Naive thymus-derived CD8-positive, alpha-beta T cell (primary cell): ENCODE measurements at regions not wholly inside any gene's neighbourhood (a gene's known extent, or its start where the extent isn't known, plus 50 kb on each side); places are given as distances from the start of the nearest gene placed in this dataset.

ENCODE experiments used
- ATAC-seq, 2 donors: fragments of 150-1000 bp; cut with Tn5 transposase in 1 of 2; sonication (Bioruptor Pico), chemical (Tn5 transposase) in 1 of 2; 1 replicate in 1 of 2; 2 replicates in 1 of 2; pipeline ENCODE4 v1.10.0; 2021; ENCODE audit warnings: mild to moderate bottlenecking in 2 of 2, moderate library complexity in 2 of 2
- POLR2A ChIA-PET: fragments of 350-600 bp; sonication (Branson Sonifier 250); formaldehyde crosslinking; loops from one replicate; lab custom pipeline; 2021; ENCODE audit warnings: antibody characterized with exemption; lab: Charles Lee
- DNase-seq, 10 donors: peaks; one replicate each; pipeline versions ENCODE4 v3.0.0 to v3.0.0-alpha.2; 2020 to 2022
- H3K27ac Mint-ChIP-seq, 10 donors: one replicate each; pipeline ENCODE4 v1.8.0; 2020 to 2022; ENCODE audit warnings: mild to moderate bottlenecking in 10 of 10, mixed read lengths in 10 of 10, moderate library complexity in 4 of 10, inconsistent platforms in 1 of 10
- H3K27me3 Mint-ChIP-seq, 5 donors: one replicate each; pipeline ENCODE4 v1.8.0; 2021 to 2022; ENCODE audit warnings: mixed read lengths in 5 of 5
- H3K36me3 Mint-ChIP-seq, 3 donors: one replicate each; pipeline ENCODE4 v1.8.0; 2020 to 2022; ENCODE audit warnings: mixed read lengths in 3 of 3, mild to moderate bottlenecking in 2 of 3, inconsistent platforms in 1 of 3
- H3K4me1 Mint-ChIP-seq, 4 donors: one replicate each; pipeline ENCODE4 v1.8.0; 2021 to 2022; ENCODE audit warnings: mixed read lengths in 4 of 4
- H3K4me3 Mint-ChIP-seq, 10 donors: one replicate each; pipeline ENCODE4 v1.8.0; 2020 to 2022; ENCODE audit warnings: mild to moderate bottlenecking in 10 of 10, mixed read lengths in 10 of 10, moderate library complexity in 6 of 10, inconsistent platforms in 1 of 10
- H3K9me3 Mint-ChIP-seq, 9 donors: one replicate each; pipeline ENCODE4 v1.8.0; 2020 to 2022; ENCODE audit warnings: mixed read lengths in 9 of 9, mild to moderate bottlenecking in 3 of 9, inconsistent platforms in 1 of 9, moderate library complexity in 1 of 9

DNA sequence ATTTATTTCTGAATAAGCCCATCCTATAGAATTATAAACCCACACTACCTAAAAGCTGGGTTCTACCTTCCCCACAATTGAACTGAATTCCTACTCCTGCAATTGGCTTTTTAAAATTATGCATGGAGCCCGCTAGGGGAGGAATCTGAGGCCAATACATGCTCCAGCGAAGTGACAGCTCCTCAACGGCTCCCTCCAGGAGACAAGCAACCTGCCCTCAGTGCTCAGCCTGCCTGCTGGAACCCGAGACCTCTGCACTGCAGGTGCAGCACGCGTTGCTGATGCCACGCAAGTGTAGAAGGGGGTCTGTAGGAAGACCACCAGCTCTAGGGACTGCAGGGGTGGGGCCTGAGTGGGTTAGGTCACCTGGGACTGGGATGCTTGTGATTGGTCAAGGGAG lies 170.2 kb upstream of the CDYL start:
- H3K4me1 Mint-ChIP-seq = peaks cover 6 to 33% (median 12%) of the 10 kb centered on the region in 4 donors
- H3K36me3 Mint-ChIP-seq = no peaks in the 10 kb centered on the region
- no peak overlapping the region for H3K27ac Mint-ChIP-seq
- ATAC-seq (no peak), DNase-seq (no peak)
- no peaks in the 10 kb centered on the region for H3K9me3 Mint-ChIP-seq
- no peak overlapping the region for H3K4me3 Mint-ChIP-seq
- H3K27me3 Mint-ChIP-seq = peaks cover 0 to 24% (median 4%) of the 10 kb centered on the region in 5 donors
- POLR2A ChIA-PET = no interaction called here

DNA sequence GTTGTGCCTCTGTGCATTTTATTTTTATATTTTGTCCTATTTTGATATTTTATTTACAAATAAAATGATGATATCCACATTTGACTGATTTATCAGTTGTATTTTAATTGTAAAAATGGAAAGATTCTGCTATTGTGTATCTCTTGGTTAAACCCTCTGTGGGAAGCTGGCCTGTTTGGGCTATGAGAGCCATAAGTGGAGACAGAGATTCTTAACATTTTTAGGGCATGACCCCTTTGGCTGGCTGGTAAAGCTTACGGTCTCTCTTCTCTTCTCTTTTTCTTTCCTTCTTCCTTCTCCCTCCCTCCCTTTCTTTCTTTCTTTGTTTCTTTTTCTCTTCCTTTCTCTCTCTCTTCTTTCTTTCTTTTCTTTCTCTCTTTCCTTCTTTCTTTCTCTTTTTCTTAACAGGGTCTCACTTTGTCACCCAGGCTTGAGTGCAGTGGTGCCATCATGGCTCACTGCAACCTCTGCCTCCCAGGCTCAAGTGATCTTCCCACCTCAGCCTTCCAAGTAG lies 172.3 kb upstream of the CDYL start:
- DNase-seq (no peak), ATAC-seq (no peak)
- Mint-ChIP-seq H3K9me3 (no peaks in the 10 kb centered on the region), H3K4me3 (no peak overlapping the region), H3K36me3 (no peaks in the 10 kb centered on the region), H3K27me3 (peaks cover 0 to 28% (median 10%) of the 10 kb centered on the region in 5 donors), H3K27ac (no peak overlapping the region), H3K4me1 (peaks cover 0 to 17% (median 1%) of the 10 kb centered on the region in 4 donors)
- POLR2A ChIA-PET = no interaction called here

DNA sequence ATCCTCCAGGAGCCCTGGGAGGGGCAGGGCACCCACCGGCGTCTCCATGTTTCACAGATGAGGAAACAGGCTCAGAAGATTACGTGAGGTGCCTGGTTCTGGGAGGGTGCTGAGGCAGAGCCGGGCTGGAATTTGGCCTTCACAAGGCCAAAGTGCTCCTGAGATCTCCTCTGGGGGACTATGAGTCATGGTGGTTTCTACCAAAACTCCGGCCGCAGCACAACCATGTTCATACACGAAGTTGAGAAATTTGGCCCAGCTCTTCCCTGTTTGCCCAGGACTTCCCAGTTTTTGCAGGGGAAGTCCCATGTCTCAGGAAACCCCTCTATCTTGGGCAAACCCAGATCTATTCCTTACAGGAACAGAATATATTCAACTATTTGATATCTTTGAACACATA lies 172.9 kb upstream of the CDYL start:
- Mint-ChIP-seq H3K9me3 (no peaks in the 10 kb centered on the region), H3K4me3 (no peak overlapping the region), H3K27ac (no peak overlapping the region), H3K27me3 (peaks cover 0 to 28% (median 10%) of the 10 kb centered on the region in 5 donors), H3K4me1 (peaks cover 0 to 15% (median 1%) of the 10 kb centered on the region in 4 donors), H3K36me3 (no peaks in the 10 kb centered on the region)
- ATAC-seq (no peak), DNase-seq (no peak)
- POLR2A ChIA-PET = no interaction called here

DNA sequence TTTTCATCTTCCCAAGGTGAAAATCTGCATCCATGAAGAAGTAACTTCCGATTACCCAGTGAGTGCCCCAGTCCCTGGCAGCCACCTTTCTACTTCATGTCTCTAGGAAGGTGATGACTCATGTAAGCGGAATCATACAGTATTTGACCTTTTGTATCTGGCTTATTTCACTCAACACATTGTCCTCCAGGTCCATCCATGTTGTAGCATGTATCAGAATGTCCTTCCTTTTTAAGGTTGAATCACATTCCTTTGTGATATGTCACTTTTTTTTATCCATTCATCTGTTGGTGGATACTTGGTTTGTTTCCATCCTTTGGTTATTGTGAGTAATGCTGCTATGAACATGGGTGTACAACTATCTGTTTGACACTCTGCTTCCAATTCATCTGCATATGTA lies 176.3 kb upstream of the CDYL start:
- no peak for ATAC-seq
- Mint-ChIP-seq H3K27ac (no peak overlapping the region), H3K36me3 (no peaks in the 10 kb centered on the region), H3K9me3 (peaks cover 0 to 1% (median 0%) of the 10 kb centered on the region in 9 donors), H3K4me1 (no peaks in the 10 kb centered on the region), H3K4me3 (no peak overlapping the region), H3K27me3 (peaks cover 0 to 22% (median 10%) of the 10 kb centered on the region in 5 donors)
- POLR2A ChIA-PET = no interaction called here
- DNase-seq = no peak

DNA sequence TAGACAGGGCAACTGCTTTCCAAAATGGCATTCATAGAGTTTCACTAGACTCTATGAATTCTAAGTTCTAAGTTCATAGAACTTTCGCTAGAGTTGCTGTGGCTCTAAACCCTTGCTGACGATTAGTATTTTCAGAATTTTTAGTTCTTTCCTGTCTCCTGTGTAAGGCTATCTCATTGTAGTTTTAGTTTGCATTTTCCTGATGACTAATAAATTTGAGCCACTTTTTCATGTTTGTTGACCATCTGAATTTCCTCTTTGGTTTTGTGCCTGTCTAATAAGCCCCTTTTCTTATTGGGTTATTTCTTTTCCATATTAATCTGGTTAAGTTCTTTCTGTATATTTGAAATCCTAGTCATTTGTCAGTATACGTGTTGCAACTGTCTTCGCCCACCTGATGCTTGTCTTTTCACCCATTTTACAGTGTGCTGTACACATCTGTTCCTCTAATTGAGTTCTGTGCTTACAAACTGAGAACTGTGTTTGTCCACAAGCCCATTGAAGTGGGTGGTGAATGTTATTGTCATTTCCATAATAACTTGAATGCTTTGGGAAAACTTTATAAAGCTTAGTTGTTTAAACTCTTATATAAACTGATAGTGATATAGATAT lies 177.7 kb upstream of the CDYL start:
- no peak for DNase-seq
- no peak overlapping the region for H3K4me3 Mint-ChIP-seq
- peaks cover 0 to 1% (median 0%) of the 10 kb centered on the region in 9 donors for H3K9me3 Mint-ChIP-seq
- H3K27ac Mint-ChIP-seq = no peak overlapping the region
- POLR2A ChIA-PET = no interaction called here
- H3K4me1 Mint-ChIP-seq = peaks cover 0 to 1% (median 0%) of the 10 kb centered on the region in 4 donors
- H3K36me3 Mint-ChIP-seq = no peaks in the 10 kb centered on the region
- peaks cover 0 to 20% (median 10%) of the 10 kb centered on the region in 5 donors for H3K27me3 Mint-ChIP-seq
- ATAC-seq = no peak

DNA sequence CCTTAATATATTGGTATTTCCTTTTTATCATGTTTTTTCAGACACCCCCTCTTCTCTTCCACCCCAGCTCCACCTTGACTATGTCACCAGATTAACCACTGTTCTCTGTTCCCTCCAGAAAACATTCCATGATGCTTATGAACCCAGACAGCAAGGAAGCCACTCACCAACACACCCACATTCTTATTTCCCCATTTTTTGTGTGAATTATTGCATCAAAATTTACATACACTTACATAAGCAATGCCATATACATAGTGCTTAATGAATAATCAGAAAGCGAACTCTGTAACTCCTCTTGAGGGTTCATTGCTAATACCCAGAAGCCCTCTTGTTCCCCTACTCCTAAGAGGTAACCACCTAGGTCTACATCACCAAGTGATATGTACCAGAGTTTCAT lies 182.3 kb upstream of the CDYL start:
- POLR2A ChIA-PET = no interaction called here
- peaks cover 0 to 1% (median 0%) of the 10 kb centered on the region in 4 donors for H3K4me1 Mint-ChIP-seq
- no peaks in the 10 kb centered on the region for H3K36me3 Mint-ChIP-seq
- DNase-seq = no peak
- no peak overlapping the region for H3K4me3 Mint-ChIP-seq
- no peak overlapping the region for H3K27ac Mint-ChIP-seq
- peaks cover 0 to 10% (median 3%) of the 10 kb centered on the region in 5 donors for H3K27me3 Mint-ChIP-seq
- peaks cover 0 to 1% (median 0%) of the 10 kb centered on the region in 9 donors for H3K9me3 Mint-ChIP-seq
- no peak for ATAC-seq

DNA sequence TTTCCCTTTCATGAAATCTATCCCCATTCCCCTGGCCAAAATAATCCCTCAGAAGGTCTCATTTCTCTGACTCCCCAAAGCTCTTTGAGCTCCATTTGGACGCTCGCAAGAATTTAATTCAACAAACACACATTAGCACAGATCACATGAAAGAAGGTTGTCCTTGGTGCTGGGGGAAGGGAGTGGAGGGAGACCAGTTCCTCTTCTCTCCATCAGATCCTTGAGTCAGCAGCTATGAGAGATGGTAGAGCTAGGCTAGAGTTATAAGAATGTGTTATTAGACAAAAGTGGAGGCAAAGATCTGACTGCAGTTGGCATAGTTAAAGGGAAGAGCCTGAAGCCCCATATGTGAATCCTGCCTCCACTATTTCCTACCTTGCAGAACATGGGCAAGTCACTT lies 184.2 kb upstream of the CDYL start:
- Mint-ChIP-seq H3K4me1 (peaks cover 0 to 1% (median 0%) of the 10 kb centered on the region in 4 donors), H3K27me3 (peaks cover 0 to 13% (median 3%) of the 10 kb centered on the region in 5 donors), H3K9me3 (no peaks in the 10 kb centered on the region), H3K4me3 (no peak overlapping the region), H3K27ac (no peak overlapping the region), H3K36me3 (no peaks in the 10 kb centered on the region)
- POLR2A ChIA-PET = no interaction called here
- no peak for ATAC-seq
- DNase-seq = no peak

DNA sequence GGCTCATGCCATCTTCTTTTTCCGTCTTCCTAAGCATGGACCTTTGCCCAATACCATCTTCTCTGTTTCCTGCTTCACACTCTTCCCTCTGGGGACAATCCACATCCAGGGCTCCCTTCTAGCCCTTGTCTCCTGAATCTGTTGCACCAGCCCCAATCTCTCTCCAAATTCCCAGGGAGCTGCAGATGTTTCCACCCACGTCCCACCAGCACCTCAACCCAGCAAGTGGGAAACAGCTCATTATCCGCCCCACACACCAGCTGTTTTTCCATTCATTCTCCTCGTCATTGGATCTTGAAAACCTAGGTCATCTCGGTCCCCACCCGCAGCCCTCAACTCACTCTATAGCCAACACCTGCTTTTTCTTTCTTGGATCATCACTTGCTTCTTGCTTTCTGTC lies 185.0 kb upstream of the CDYL start:
- Mint-ChIP-seq H3K27me3 (peaks cover 0 to 13% (median 3%) of the 10 kb centered on the region in 5 donors), H3K36me3 (no peaks in the 10 kb centered on the region), H3K4me1 (peaks cover 0 to 1% (median 0%) of the 10 kb centered on the region in 4 donors), H3K4me3 (no peak overlapping the region), H3K9me3 (no peaks in the 10 kb centered on the region), H3K27ac (no peak overlapping the region)
- POLR2A ChIA-PET = no interaction called here
- no peak for DNase-seq
- no peak for ATAC-seq

DNA sequence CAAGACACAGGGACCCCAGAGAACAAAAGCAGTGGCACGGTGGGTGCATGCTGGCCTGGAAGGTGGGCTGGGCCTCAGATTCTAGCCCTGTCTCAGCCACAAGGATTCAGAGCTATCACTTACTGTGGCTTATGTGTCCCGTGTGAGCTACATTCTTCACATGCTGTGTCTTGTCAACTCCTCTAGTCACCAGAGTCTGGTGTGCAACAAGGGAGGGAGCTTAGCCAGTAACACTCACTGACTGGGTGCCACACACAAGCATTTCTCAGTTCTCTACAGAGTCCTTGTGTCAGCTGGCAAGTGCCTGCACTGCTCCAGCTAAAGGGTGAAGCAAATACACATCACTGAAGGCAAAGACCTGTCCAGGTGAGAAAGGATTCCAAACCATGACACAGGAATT lies 186.9 kb upstream of the CDYL start:
- Mint-ChIP-seq H3K27ac (no peak overlapping the region), H3K9me3 (no peaks in the 10 kb centered on the region), H3K4me3 (no peak overlapping the region), H3K36me3 (no peaks in the 10 kb centered on the region), H3K4me1 (peaks cover 0 to 1% (median 0%) of the 10 kb centered on the region in 4 donors), H3K27me3 (peaks cover 0 to 13% (median 3%) of the 10 kb centered on the region in 5 donors)
- no peak for ATAC-seq
- POLR2A ChIA-PET = no interaction called here
- DNase-seq = no peak

DNA sequence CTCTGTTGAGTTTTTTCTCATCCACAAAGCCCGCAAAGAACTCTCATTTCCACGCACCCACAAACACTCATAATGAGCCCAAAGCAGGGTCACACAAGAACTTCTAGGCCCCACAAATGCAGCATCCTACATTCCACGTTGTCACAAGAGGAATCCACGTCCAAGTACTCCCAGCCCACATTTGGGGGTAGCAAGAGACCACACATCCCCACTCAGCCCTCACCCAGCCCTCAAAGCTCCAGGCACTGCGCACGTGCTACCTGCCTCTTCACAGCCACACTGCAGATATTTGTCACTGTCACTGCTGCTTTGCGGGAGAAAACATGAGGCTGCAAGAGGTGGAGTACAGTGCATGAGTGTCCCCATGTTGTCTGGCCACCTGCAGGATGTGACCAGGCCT lies 187.6 kb upstream of the CDYL start:
- POLR2A ChIA-PET = no interaction called here
- ATAC-seq (no peak), DNase-seq (no peak)
- Mint-ChIP-seq H3K27me3 (peaks cover 0 to 13% (median 3%) of the 10 kb centered on the region in 5 donors), H3K4me3 (no peak overlapping the region), H3K27ac (no peak overlapping the region), H3K36me3 (no peaks in the 10 kb centered on the region), H3K9me3 (no peaks in the 10 kb centered on the region), H3K4me1 (peaks cover 0 to under 1% (median 0%) of the 10 kb centered on the region in 4 donors)

DNA sequence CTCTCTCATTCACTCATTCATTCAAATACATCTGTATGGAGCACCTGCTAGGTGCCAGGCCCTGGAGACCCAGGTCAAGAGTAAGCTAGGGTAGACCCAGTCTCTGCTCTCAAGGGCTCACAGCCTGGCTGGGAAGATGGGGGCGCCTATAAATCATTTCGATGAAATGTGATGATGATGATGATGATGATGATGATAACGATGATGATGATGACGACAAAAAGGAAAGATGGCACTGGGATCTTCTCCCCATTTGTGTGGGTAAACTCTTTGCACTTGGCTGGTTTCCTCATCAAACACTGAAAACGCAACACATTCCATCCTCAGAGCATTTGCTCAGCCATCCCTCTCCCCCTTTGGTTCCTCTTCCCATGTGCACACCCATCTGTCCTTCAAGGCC lies 188.0 kb upstream of the CDYL start:
- Mint-ChIP-seq H3K36me3 (no peaks in the 10 kb centered on the region), H3K4me1 (no peaks in the 10 kb centered on the region), H3K9me3 (no peaks in the 10 kb centered on the region), H3K27ac (no peak overlapping the region), H3K4me3 (no peak overlapping the region), H3K27me3 (peaks cover 0 to 13% (median 3%) of the 10 kb centered on the region in 5 donors)
- ATAC-seq (no peak), DNase-seq (no peak)
- POLR2A ChIA-PET = no interaction called here

DNA sequence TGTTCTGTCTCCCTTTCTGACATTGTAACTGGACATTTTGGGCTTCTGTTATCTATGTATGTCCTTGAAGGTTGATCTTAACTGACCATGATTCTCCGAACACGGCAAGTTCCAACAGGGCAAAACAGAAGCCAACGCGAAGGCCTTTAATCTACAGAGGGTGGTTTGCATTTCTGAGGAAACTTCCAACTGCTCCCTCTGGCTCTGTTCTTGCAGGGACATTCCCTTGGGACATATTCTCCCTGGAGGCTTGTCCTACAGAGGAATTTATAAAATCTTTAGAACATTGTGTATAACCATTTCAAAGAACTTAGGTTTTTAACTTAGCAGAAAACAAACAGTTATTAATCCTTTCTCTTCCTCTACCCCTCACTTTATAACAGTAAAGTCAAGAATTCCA lies 189.0 kb upstream of the CDYL start:
- no peak for ATAC-seq
- POLR2A ChIA-PET = no interaction called here
- DNase-seq = no peak
- Mint-ChIP-seq H3K27ac (no peak overlapping the region), H3K4me1 (no peaks in the 10 kb centered on the region), H3K36me3 (no peaks in the 10 kb centered on the region), H3K9me3 (no peaks in the 10 kb centered on the region), H3K4me3 (no peak overlapping the region), H3K27me3 (peaks cover 0 to 13% (median 3%) of the 10 kb centered on the region in 5 donors)

DNA sequence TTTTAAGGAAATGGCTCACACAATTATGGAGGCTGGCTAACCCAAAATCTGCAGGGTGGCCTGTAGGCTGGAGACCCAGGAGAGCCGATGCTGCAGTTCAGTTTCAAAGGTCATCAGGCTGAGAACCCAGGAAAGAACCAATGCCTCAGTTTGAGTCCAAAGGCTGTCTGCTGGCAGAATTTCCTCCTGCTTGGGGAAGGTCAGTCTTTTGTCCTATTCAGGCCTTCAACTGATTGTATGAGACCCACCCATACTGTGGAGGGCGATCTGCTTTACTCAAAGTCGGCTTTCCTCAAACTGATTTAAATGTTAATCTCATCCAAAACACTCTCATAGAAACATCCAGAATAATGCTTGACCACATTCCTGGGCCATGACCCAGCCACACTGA lies 189.7 kb upstream of the CDYL start:
- POLR2A ChIA-PET = no interaction called here
- H3K36me3 Mint-ChIP-seq = no peaks in the 10 kb centered on the region
- no peak for ATAC-seq
- H3K27me3 Mint-ChIP-seq = peaks cover 0 to 10% (median 3%) of the 10 kb centered on the region in 5 donors
- H3K27ac Mint-ChIP-seq = no peak overlapping the region
- H3K4me3 Mint-ChIP-seq = no peak overlapping the region
- no peaks in the 10 kb centered on the region for H3K4me1 Mint-ChIP-seq
- DNase-seq = no peak
- H3K9me3 Mint-ChIP-seq = no peaks in the 10 kb centered on the region
